ENCODE measurements at regions not wholly inside any gene's neighbourhood (a gene's known extent, or its start where the extent isn't known, plus 50 kb on each side); places are given as distances from the start of the nearest gene placed in this dataset.

DNA sequence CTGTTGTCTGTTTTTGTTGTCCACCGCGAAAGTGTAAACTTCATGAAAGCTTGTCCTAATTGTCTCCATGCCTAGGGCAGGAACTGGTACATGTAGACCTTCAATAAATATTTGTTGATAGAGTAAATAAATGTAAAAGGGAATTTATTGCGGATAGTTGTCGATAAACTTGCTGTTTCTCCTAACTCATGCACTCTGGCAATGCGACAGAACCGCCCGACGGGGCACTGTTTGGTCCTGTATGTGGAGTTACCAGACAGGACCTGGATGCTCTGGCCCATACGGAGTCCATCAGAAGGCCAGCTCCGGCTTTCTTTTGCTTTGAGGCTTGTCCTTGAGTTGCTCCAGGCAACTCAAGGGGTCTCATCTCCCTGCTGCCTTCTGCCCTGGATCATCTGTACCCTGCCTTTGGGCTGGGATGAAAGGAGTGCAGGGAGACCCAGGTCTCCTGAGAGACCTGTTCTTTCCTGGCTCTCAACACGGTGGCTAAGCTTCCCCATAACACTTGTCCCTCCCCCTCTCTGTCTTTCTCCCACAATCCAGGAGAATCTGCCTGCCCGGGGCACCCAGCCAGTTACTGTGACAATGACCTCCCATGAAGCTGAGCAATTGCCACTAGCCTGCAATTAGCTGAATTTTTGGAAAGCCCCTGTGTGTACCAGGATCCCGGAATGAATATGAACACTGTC, 149.5 kb upstream of the PTCH1 start:
- no peaks in the 10 kb centered on the region for H3K36me3 ChIP-seq (replicated peaks in 1 of 2; ENCODE audit: control insufficient read depth in 1 of 2, insufficient read depth in 2 of 2, low read length in 2 of 2)
- H3K4me3 ChIP-seq (replicated peaks in 1 of 3; ENCODE audit: low read depth in 2 of 3, low read length in 3 of 3) = no peak overlapping the region
- TF ChIP-seq, protein P1, sequence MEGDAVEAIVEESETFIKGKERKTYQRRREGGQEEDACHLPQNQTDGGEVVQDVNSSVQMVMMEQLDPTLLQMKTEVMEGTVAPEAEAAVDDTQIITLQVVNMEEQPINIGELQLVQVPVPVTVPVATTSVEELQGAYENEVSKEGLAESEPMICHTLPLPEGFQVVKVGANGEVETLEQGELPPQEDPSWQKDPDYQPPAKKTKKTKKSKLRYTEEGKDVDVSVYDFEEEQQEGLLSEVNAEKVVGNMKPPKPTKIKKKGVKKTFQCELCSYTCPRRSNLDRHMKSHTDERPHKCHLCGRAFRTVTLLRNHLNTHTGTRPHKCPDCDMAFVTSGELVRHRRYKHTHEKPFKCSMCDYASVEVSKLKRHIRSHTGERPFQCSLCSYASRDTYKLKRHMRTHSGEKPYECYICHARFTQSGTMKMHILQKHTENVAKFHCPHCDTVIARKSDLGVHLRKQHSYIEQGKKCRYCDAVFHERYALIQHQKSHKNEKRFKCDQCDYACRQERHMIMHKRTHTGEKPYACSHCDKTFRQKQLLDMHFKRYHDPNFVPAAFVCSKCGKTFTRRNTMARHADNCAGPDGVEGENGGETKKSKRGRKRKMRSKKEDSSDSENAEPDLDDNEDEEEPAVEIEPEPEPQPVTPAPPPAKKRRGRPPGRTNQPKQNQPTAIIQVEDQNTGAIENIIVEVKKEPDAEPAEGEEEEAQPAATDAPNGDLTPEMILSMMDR (IDR thresholded peaks at IDR 0.05) = no peak
- no peak overlapping the region for H3K27ac ChIP-seq (ENCODE audit: low read depth in 1 of 2, low read length in 2 of 2)
- H3K4me2 ChIP-seq (replicated peaks; ENCODE audit: extremely low read depth, low read length, poor library complexity, severe bottlenecking) = no peak overlapping the region
- no peak overlapping the region for H3K27ac Mint-ChIP-seq
- DNase-seq = no peak
- no peak overlapping the region for H3K9ac ChIP-seq (ENCODE audit: insufficient read depth, low read length, poor library complexity, severe bottlenecking)
- peaks cover 0 to 9% (median 6%) of the 10 kb centered on the region in 7 donors for H3K9me3 Mint-ChIP-seq
- H3K36me3 Mint-ChIP-seq = no peaks in the 10 kb centered on the region
- peaks cover 11 to 13% (median 12%) of the 10 kb centered on the region in 3 donors for H3K27me3 Mint-ChIP-seq (ENCODE audit: low read depth in 3 of 3)
- H3K4me1 Mint-ChIP-seq = no peaks in the 10 kb centered on the region
- H4K20me1 ChIP-seq (ENCODE audit: insufficient read depth, low read length) = no peaks in the 10 kb centered on the region
- 84% methylated on average over 10 of the region's 13 CpGs for WGBS (ENCODE audit: insufficient coverage)
- peaks cover 0 to 3% of the 10 kb centered on the region in 2 donors for H3K27me3 ChIP-seq (ENCODE audit: control insufficient read depth in 2 of 2, insufficient read depth in 2 of 2, low read length in 2 of 2)
- H3K9me3 ChIP-seq (replicated peaks in 1 of 2; ENCODE audit: control insufficient read depth in 1 of 2, insufficient read depth in 1 of 2, low read length in 2 of 2) = peaks cover 0 to 4% of the 10 kb centered on the region in 2 donors
- H3K4me1 ChIP-seq (ENCODE audit: control insufficient read depth in 1 of 2, insufficient read depth in 2 of 2, low read length in 2 of 2) = no peaks in the 10 kb centered on the region
- H3K79me2 ChIP-seq (ENCODE audit: insufficient read depth, low read length) = no peaks in the 10 kb centered on the region
- H3K4me3 Mint-ChIP-seq = no peak overlapping the region
- intact Hi-C loops (cut with micrococcal nuclease) = no loop called here
- H2AFZ ChIP-seq (ENCODE audit: insufficient read depth, low read depth, low read length, poor library complexity, severe bottlenecking) = no peak overlapping the region

DNA sequence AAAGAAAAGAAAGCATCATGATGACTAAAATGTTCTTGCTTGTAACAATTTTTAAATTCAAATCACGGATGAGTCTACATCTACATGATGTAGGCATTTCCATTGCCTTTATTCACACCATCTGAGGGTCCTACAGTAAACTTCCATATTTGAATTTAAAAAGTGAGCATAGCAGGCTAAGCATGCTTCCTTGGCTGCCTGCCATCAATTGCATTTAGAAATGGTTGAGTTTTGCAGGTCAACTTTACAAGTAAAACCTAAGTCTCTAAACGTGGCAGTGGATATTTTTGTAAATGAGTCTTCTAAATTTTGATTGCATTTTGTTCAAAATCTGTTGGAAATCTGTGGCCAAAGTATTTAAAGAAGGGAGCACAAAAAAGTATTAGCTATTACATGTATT, 136.5 kb upstream of the PTCH1 start:
- Mint-ChIP-seq H3K36me3 (no peaks in the 10 kb centered on the region), H3K9me3 (peaks cover 3 to 9% (median 3%) of the 10 kb centered on the region in 7 donors), H3K4me1 (no peaks in the 10 kb centered on the region), H3K4me3 (no peak overlapping the region), H3K27me3 (ENCODE audit: low read depth in 3 of 3) (peaks cover 5 to 8% (median 6%) of the 10 kb centered on the region in 3 donors), H3K27ac (no peak overlapping the region)
- no peaks in the 10 kb centered on the region for H3K79me2 ChIP-seq (ENCODE audit: insufficient read depth, low read length)
- H3K4me3 ChIP-seq (replicated peaks in 1 of 3; ENCODE audit: low read depth in 2 of 3, low read length in 3 of 3) = no peak overlapping the region
- no peak overlapping the region for H3K9ac ChIP-seq (ENCODE audit: insufficient read depth, low read length, poor library complexity, severe bottlenecking)
- no peaks in the 10 kb centered on the region for H3K27me3 ChIP-seq (ENCODE audit: control insufficient read depth in 2 of 2, insufficient read depth in 2 of 2, low read length in 2 of 2)
- no peak overlapping the region for H3K27ac ChIP-seq (ENCODE audit: low read depth in 1 of 2, low read length in 2 of 2)
- H3K36me3 ChIP-seq (replicated peaks in 1 of 2; ENCODE audit: control insufficient read depth in 1 of 2, insufficient read depth in 2 of 2, low read length in 2 of 2) = no peaks in the 10 kb centered on the region
- DNase-seq = no peak
- no peak overlapping the region for H3K4me2 ChIP-seq (replicated peaks; ENCODE audit: extremely low read depth, low read length, poor library complexity, severe bottlenecking)
- TF ChIP-seq, protein P1 (IDR thresholded peaks at IDR 0.05) = no peak
- H4K20me1 ChIP-seq (ENCODE audit: insufficient read depth, low read length) = no peaks in the 10 kb centered on the region
- H3K4me1 ChIP-seq (ENCODE audit: control insufficient read depth in 1 of 2, insufficient read depth in 2 of 2, low read length in 2 of 2) = no peaks in the 10 kb centered on the region
- H3K9me3 ChIP-seq (replicated peaks in 1 of 2; ENCODE audit: control insufficient read depth in 1 of 2, insufficient read depth in 1 of 2, low read length in 2 of 2) = no peaks in the 10 kb centered on the region
- no peak overlapping the region for H2AFZ ChIP-seq (ENCODE audit: insufficient read depth, low read depth, low read length, poor library complexity, severe bottlenecking)
- WGBS (ENCODE audit: insufficient coverage) = no CpG with 5 or more reads among the region's 2 CpGs
- intact Hi-C loops (cut with micrococcal nuclease) = no loop called here
